Erythroblast (primary cell): ENCODE measurements at regions not wholly inside any gene's neighbourhood (a gene's known extent, or its start where the extent isn't known, plus 50 kb on each side); places are given as distances from the start of the nearest gene placed in this dataset.
A peak's percentile ranks its signal among the peaks of the same experiment; 100 is the strongest.
"Not testable (repeated sequence)": the region's sequence is repeated elsewhere in the genome, so short reads cannot be mapped to it uniquely, and the experiment has no call there.

Experiments used
- DNase-seq, 2 experiments: peaks; one replicate each; lab custom pipeline; 2025; lab: John Stamatoyannopoulos, UW
- GATA1 ChIP-seq: IDR thresholded peaks from 2 replicates; pipeline ENCODE4 v1.6.1; 2011; ENCODE audit warnings: low read depth, mild to moderate bottlenecking, control low read depth, low read length, moderate library complexity
- POLR2A ChIP-seq: IDR thresholded peaks from 2 replicates; pipeline ENCODE4 v1.6.1; 2011; ENCODE audit warnings: mild to moderate bottlenecking, low read length

GRCh38 chr3:152891678-152892077 is 56.7 kb downstream of the P2RY1 start:
- no peak for DNase-seq
- TF ChIP-seq POLR2A, result no peak
- TF ChIP-seq GATA1, result no peak

GRCh38 chr3:152892446-152892845 is 57.5 kb downstream of the P2RY1 start:
- no peak for DNase-seq
- no peak for TF ChIP-seq GATA1
- no peak for TF ChIP-seq POLR2A

- TF ChIP-seq POLR2A (no peak), GATA1 (no peak)
- no peak for DNase-seq
Measured at GRCh38 chr3:152893647-152894046, 58.7 kb downstream of the P2RY1 start.

- TF ChIP-seq GATA1 (no peak), POLR2A (no peak)
- no peak for DNase-seq
Measured at GRCh38 chr3:152899306-152899705, 64.4 kb downstream of the P2RY1 start.

GRCh38 chr3:152902141-152902669 is 67.3 kb downstream of the P2RY1 start:
- TF ChIP-seq POLR2A (no peak), GATA1 (no peak)
- no peak for DNase-seq

GRCh38 chr3:152905631-152906030 is 70.7 kb downstream of the P2RY1 start:
- no peak for DNase-seq
- TF ChIP-seq GATA1, result no peak
- TF ChIP-seq POLR2A, result no peak

GRCh38 chr3:152909180-152909883 is 74.4 kb downstream of the P2RY1 start:
- TF ChIP-seq POLR2A, result no peak
- TF ChIP-seq GATA1, result no peak
- peak; percentile 90 to 96 for DNase-seq

- peak; percentile 40 to 49 for DNase-seq
- no peak for TF ChIP-seq GATA1
- no peak for TF ChIP-seq POLR2A
Measured at GRCh38 chr3:152910211-152910610, 75.3 kb downstream of the P2RY1 start.

GRCh38 chr3:152910966-152911365 is 76.0 kb downstream of the P2RY1 start:
- DNase-seq, result no peak
- TF ChIP-seq GATA1 (no peak), POLR2A (no peak)

DNA sequence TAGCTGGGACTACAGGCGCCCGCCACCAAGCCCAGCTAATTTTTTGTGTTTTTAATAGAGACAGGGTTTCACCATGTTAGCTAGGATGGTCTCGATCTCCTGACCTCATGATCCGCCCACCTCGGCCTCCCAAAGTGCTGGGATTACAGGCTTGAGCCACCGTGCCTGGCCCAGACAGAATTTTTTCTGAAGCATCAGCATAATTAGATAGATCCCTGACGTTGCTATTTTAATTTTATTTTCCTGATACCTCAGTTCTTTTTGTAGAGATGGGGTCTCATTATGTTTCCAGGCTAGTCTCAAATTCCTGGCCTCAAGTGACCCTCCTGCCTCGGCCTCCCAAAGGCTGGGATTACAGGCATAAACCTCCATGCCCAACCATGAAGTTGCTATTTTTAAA is 79.8 kb downstream of the P2RY1 start:
- DNase-seq, result not testable (repeated sequence)

- peak in 1 of 2 experiments; percentile 26 for DNase-seq
- no peak for TF ChIP-seq POLR2A
- no peak for TF ChIP-seq GATA1
Measured at GRCh38 chr3:152915695-152916094, 80.8 kb downstream of the P2RY1 start.

- no peak for TF ChIP-seq POLR2A
- no peak for TF ChIP-seq GATA1
- DNase-seq, result no peak
Measured at GRCh38 chr3:152916753-152917279, 81.9 kb downstream of the P2RY1 start.

DNA sequence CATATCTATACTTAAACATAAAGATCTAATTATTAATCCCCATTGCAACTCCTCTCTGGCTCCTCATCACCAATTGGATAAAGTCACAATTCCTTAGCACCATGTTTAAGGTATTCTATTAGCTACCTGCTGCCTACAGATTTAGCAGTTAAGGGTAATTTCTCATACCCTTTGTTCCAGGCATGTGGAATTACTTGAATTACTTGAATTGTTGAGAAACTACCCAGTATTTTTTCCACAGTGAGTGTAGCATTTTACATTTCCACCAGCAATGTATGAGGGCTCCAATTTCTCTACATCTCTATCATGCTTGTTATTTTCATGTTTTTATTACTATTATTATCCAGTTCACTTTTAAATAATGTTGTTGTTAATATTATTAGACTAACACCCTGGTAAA is 86.4 kb downstream of the P2RY1 start:
- no peak for DNase-seq
- TF ChIP-seq POLR2A (no peak), GATA1 (no peak)

DNA sequence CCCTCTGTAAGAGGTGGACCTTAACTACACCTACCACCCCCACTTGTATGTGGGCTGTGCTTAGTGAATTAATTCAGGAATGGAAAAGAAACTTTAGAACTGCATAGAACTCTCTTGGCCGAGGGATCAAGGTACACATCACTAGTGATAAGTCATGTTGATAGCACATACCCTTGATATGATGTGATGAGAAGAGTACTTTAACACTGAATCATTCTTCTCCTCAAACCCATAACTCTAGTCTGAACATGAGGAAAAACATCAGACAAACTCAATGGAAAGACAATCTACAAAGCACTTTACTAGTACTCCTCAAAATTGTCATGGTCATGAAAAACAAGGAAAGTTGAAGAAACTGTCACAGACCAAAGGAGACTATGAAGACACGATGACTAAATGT is 87.6 kb downstream of the P2RY1 start:
- no peak for DNase-seq
- TF ChIP-seq GATA1, result no peak
- TF ChIP-seq POLR2A, result no peak

DNA sequence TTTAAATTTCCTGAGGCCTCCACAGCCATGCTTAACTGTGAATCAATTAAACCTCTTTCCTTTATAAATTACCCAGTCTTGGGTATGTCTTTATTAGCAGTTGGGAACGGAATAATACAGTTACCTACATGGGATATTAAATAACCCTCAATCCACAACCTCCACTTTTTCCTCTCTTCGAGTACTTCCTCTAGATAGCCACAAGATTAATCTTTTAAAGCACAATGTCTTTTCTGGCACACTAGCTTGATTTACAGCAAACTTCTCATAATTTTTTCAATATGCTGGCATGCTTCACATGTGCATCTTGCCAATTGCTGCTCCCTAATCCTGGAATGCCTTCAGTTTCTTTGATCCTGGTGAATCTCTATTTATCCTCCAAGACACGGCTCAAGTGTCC is 92.2 kb downstream of the P2RY1 start:
- TF ChIP-seq POLR2A (no peak), GATA1 (no peak)
- no peak for DNase-seq
